Ramos (cell line): ENCODE measurements at regions not wholly inside any gene's neighbourhood (a gene's known extent, or its start where the extent isn't known, plus 50 kb on each side); places are given as distances from the start of the nearest gene placed in this dataset.

Source experiments
- in situ Hi-C: fragments of 300-500 bp; cut with MboI; formaldehyde crosslinking; loops from one replicate; pipeline ENCODE4 v1.14.3; 2022; ENCODE audit warnings: low sequenced_read_pairs; ENCODE audit not compliant: unreplicated experiment

DNA sequence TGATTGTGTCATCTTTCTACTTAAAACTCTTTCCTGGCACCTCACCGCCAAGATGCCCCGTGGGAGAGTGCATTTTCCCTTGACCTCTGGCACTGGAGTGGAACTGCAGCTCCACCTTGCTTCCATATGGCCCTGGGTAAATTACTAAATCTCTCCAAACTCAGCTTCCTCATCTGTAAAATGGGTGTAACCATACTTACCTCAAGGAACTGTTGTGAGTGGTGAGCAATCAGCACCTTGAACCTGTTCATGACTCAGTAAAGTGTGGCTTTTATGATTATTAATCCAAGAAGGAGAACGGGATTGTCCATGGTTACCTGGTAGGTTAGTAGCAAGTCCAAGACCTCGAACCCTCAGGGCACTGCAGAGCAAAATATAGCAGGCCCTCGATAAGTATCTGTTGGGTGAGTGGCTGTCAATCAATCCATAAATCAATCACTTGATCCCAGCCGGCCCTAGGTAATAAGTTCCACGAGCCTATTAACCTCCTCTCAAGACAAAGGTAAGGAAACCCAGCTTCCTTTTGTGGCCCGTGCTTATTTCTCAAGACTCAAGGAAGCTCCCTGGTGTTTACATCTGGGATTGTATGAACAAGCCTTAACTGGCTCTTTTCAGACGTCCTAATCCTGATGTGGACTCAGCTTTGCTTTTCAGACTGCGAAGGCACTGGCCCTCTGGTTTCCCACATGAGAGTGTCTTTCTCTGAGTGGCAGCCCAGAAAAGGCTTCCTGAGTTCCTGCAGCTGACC is 114.0 kb upstream of the GJB5 start:
- in situ Hi-C loops, result no loop called here

DNA sequence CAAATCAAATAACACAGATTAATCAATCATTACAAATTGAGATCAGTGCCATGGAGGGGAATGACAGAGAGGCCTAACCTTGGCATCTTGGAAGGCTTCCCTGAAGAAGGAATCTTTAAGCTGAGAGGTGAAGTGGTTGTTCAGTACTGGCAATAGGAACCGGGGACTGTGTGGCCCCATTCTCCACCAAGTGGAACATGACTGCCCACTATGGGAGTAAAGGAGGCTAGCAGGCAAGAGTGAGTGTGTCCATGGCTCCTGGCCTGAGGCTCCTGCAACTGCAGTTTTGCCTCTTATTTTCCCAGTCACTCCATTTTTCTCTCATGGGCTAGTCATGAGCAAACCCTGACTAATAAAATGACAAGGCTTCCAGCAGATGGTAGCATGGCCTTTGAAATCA is 112.2 kb upstream of the GJB5 start:
- in situ Hi-C loops, result no loop called here

DNA sequence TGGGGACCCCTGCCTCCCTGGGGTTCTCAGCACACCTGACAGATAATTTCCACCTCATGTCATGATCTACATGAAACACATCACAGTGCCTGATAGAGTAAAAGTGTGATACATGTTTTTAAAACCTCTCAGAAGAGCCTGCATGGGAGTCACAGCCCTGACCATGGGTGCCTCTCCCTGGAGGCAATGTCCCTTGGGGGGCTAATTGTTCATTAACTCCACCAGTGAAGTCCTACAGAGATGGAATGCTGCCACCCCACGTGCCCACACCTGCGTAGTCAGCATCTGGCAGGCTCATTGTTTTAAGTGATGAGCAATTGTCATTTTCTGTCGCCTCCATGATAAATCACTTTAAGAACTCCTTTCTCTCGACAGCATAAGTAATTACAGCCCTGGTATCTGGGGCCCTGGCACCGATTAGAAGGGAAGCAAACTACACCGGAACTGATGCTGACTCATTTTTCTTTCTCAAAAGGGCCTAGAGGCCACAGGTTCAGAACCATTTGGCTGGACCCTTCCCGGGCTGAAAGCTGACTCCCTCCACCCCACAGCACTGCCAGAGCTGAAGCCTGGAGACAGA is 109.6 kb upstream of the GJB5 start:
- in situ Hi-C loops, result no loop called here

DNA sequence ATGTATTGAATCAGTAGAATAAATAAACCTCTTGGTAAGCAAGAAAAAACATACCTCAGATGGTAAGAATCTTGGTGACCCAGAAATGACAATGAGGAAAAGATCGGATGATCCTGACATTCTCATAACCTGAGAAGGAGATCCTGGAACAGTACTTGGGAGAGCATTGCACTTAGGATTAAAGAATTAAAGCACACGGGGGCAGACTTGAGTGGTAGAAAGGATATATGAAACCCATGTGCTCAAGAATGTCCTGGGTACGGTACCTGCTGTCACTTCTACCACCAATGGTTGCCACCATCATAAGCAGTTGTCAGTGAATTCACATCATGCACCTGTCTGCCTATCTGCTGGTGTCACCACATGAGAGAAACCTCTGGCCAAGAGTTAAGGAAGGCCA is 108.9 kb upstream of the GJB5 start:
- in situ Hi-C loops, result no loop called here

DNA sequence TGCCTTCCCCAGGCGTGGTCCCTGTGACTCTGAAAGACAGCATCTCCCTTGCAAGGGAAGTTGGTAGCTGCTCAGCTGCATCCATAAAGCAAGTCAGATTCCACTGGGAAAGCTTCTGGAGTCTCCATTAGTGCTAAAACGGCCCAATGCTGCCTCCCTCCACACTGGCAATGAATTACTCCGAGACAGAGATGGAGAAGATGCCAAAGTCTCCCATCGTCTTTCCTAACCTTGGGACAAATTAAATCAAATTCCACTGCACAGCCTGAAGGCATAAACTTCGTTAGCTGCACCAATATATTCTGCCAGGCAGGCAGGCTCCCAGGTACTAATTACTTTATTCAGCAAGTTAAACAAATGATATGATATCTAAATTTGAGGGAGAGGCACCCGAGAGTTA is 106.3 kb upstream of the GJB5 start:
- in situ Hi-C loops, result no loop called here

DNA sequence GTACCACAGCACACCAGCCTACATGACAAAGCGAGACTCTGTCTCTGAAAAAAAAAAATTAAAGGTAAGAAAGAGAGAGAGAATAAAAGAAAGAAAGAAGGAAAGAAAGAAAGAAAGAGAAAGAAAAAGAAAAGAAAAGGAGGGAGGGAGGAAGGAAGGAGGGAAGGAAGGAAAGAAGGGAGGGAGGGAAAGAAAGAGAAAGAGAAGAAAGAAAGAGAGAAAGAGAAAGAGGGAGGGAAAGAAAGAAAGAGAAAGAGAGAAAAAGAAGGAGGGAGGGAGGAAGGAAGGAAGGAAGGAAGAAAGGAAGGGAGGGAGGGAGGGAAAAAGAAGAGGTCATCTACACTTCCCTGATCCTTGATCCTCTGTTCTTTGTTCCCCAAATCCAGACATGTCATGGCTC is 104.8 kb upstream of the GJB5 start:
- in situ Hi-C loops, result no loop called here

DNA sequence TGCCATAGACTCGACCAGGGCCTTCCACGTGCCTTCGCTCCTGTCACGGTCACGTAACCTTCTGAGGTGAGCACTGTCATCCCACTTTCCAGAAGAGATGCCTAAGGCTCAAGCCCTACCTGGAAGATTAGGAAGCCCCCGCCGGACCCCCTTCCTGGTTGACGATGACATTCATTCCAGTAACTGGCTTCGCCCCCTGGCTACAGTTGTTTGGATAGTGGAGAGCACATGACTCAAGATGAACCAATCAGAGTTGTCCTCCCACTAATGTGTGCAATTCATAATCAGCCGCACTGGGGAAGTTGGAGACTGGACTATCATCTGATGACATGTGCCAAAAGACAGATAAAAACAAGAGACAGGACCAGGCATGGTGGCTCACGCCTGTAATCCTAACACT is 104.0 kb upstream of the GJB5 start:
- in situ Hi-C loops, result no loop called here

DNA sequence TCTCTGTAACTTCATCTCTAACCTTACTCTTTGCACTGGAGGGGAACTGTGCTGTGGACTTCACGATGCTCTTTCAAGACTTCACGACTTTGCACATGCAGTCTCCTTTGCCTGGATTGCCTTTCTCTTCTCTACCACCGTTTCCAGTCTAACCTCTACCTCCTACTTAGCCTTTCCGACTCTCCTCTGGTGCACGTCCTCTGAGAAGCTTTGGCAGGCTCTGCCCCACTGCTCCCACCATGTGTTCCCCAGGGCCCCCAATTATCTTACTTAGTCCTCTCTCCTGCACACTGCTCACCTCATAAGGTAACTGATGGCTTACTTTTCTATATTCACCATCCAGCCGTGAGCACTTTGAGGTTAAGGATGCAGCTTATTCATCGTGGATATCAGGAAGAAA is 101.7 kb upstream of the GJB5 start:
- in situ Hi-C loops, result no loop called here

DNA sequence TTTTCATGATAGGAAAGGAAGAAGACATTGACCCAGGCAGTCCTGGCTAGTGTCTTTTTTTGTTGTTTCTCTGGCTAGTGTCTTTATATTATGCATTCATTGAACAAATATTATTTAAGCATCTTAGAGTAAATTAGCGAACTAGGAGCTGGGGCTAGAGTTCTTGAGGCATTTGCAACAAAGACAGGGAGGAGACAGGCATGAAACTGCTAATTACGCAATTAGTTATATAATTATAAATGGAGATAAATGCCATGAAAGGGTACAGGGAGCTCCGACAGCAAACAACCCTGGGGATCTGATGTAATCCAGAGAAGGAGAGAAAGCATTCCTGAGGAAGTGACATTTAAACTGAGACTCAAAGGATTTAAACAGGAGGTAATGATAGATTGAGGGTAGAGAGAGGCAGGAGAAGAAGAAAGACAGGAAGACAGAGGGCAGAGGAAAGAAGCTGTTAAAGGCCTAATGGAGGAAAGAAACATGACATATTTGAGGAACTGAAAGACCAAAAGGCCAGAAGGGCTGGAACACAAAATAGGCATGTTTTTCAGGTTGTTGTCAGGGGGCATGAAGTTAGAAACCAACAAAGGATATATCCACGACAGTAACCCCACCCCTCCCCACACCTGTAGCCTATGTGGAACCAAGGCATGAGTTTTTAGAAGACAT is 99.5 kb upstream of the GJB5 start:
- in situ Hi-C loops, result no loop called here

DNA sequence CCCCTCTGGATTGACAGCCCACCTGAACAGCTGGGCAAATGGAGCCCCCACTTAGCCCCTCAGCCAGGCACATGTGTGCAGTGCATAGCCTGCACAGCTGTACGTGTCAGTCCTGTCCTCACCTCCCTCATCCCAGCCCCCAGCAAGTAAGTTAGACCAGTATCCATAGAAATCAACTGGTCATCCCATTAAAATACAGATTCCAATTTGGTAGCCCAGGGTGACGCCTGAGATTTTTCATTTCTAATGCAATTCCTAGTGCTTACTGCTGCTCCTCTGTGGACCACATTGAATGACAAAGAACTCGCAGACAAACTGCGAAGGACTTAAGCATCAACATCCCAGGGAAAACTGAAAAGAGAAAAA is 99.0 kb upstream of the GJB5 start:
- in situ Hi-C loops, result no loop called here

DNA sequence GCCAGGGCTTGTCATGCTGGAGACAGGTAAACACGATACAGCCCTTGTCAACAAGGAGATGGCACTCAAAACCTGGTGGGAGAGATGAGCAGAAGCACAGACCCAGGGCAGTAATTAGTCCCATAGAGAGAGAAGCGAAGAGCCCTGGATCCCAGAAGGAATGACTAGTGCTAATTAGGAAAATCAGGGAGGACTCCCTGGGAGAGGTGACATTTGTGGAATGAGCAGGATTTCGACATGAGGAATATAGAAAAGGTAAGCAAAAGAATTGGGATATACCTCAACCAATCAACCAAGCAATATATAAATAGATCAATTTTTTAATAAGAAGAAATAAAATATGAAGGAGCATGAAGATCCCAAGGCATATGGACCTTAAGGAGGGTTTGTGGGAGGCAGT is 98.5 kb upstream of the GJB5 start:
- in situ Hi-C loops, result no loop called here

DNA sequence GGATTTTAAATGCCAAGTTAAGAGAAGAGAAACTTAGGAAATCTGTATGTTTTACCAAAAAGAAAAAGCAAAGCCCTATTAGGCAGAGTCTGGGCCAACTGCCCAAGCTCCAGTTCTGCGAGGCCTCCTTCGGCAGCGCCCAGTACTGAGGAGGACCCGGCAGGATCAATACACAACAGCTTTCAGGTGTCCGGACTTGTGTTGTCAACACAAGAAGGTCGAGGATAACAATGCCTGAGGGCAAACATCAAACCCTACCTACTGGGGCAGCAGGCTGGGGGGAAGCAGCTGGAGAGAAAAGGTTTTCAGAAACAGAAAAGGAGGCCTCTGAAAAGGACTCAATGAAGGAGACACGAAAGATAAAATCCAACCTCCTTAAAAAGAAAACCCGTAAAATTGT is 98.1 kb upstream of the GJB5 start:
- in situ Hi-C loops, result no loop called here

DNA sequence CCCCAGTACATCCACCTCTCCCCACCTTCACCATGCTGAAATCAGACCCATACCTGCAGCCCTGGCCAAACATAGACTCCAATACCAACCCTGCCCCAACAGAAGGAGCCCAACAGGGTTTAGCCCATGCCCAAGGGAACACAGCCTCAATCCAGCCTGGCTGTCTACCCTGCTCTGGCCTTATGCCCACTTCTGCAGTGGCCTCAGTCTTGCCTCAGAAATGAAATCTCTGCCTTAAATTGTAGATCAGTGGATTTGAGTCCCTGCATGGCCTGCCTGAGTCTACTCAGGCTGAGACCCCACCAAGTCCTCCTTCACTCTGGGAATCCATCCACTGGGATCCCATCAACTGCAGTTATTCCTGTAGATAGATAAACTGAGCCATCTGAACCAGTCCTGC is 97.6 kb upstream of the GJB5 start:
- in situ Hi-C loops, result no loop called here

DNA sequence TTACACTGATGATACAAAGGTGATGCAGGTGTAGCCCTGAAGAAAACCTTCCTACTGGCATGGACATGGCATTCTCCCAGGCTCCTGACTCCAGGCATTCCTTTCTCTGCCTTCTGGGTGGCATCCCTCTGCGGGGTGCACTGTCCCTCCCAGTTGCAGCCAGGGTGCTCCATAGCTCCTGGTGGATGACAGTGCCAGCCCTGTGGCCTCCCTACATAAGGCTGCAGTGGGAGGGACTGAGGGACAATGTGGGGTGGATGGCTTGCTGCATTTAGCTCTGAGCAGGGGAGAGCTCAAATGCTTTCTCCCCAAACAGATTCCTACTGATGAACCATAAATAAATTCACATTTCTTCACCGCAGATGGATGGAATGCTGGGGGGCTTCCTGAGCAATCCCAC is 97.0 kb upstream of the GJB5 start:
- in situ Hi-C loops, result no loop called here

DNA sequence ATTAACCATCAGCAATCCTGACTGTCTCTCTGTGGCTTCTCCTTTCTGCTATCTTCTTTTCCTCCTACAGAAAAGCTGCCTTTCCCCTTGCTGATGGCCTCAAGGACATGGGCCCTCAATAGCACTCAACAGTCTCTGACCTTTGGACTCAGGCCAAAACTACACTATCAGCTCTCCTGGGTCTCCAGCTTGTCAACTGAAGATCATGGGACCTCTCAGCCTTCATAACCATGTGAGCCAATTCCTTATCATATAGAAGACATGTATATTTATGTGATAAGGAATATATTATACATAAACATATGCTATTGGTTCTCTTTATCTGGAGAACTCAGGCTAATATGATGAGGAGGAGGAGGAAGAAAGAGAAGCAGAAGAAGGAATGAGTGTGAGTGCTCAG is 91.8 kb upstream of the GJB5 start:
- in situ Hi-C loops, result no loop called here

DNA sequence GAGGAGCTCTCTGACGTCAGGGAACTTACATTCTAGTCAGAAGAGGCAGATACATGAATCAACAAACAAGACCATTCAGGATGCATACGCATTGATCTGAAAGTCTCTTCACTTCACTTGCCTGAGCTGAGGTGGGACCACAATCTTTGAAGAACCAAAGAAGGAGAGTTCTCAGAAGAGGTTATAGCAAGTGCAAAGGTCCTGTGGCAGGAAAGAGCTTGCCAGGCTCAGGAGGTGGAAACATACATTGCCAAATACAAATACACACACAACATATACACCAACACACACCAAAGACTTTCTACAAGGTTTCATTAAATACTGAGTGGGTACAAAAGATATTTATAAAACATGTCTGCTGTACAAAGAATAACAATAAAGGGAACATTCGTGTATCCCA is 86.8 kb upstream of the GJB5 start:
- in situ Hi-C loops, result no loop called here

DNA sequence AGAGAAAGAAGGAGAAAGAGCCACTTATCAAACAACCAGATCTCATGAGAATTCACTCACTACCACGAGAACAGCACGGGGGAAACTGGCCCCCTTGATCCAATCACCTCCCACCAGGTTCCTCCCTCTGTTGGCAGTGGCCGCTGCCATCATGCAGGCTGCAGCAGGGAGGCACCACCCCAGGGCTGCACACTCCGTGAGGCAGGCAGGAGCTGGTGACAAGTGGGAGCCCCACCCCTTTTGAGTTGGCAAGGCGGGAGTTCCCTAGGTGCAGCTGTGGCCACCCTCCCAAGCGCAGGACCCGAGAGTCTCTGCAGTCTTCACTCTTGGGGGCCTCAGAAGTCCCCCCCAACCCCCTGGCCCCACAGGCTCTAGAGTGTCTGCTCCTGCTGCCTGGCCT is 83.9 kb upstream of the GJB5 start:
- in situ Hi-C loops, result no loop called here

DNA sequence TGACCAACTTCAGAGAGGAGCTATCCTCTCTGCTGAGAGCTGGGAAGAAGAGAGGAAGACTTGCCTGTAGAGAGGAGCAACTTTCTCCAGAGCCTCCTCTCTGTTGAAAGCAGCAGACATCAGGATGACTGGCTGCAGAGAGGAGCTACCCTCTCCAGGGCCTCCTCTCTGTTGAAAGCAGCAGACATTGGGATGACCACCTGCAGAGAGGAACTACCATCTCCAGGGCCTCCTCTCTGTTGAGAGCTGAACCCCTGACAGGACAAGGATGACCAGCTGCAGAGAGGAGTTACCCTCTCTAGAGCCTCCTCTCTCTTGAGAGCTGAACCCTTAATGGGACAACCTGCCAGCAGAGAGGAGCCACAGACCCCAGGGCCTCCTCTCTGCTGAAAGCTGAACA is 83.0 kb upstream of the GJB5 start:
- in situ Hi-C loops, result no loop called here

DNA sequence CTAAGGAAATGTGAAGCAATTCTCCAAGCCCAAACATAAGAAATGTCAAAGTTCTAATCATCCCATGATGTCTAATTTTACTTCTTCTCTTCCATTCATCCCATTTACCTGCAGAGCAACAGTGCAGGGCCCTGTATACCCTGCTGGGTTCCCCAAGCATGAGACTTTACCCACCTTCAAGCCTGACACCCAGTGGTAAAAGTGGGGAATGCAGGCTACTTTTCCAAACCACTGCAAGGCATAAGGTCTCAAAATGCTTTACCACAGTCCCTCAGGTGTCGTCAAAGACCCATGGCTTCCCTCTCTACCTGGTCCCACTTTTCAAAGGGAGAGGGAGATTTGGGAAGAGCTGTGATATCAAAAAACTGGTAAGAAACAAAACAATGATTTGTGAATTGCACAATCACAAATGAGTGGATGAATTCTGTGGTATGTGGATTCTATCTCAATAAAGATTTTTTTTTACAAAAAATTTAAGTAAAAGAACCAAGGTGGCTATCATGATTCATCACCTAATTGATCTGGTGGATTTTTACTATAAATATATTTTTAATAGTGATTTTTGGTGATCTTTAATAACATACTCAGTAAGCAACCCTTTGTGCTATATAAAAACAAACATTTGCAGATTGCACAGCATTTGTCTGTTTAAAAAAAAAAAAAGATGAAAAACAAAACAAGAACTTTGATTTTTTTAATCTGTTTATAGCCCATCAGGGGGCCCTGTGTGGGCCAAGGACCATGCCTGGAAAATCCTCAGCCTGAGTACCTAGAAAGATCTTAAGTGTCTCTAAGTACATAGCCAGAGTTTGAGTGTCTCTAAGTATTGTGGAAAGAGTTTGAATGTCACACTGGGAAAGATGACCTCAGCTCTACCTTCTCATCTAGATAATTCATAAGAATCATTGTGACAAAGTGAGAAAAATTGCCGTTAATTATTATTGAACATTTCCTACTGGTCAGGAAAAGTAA is 73.1 kb upstream of the GJB5 start:
- in situ Hi-C loops, result no loop called here

DNA sequence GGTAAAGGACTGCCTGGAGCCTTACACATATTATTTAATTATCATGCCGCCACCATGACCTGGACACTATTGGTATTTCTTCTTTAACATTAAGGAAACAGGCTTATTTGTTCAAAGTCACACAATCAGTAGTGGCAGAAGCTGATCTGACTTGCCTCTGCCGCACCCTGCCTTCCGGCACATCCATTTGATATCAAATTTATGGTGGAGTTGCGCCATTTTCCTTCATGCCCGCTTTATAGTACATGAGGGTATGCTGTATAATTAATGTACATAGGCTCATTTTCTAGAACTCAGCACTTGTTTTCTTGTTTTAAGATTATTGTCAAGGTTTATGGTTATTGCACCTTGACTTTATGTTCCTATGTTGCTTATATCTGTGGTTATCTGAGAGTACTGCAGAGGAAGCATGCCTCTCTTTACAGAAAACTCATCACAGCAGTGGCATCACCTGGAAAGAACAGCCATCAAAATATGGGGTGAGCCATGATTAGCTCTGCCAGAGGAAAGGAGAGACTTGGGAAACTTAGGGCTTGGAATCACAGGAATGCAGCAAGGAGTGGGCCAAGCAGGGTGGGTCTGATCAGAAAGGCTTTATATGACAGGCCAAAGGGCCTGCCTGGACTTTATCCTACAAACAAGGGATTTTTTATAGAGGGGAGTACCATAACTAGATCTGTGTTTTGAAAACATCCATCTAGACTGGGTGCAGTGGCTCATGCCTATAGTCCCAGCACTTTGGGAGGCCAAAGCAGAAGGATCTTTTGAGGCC is 72.2 kb upstream of the GJB5 start:
- in situ Hi-C loops, result no loop called here
